ENCODE measurements at regions not wholly inside any gene's neighbourhood (a gene's known extent, or its start where the extent isn't known, plus 50 kb on each side); places are given as distances from the start of the nearest gene placed in this dataset.

- Histone ChIP-seq H4K20me1 (replicated peaks; ENCODE audit: insufficient read depth) (no peaks in the 10 kb centered on the region), H3K4me3 (no peak overlapping the region), H3K27me3 (ENCODE audit: insufficient read depth) (no peaks in the 10 kb centered on the region), H3F3A (replicated peaks; ENCODE audit: low read depth) (no peaks in the 10 kb centered on the region), H3K4me1 (ENCODE audit: insufficient read depth) (peaks cover 5% of the 10 kb centered on the region), H3K4me2 (no peak overlapping the region), H3K79me2 (replicated peaks; ENCODE audit: insufficient read depth) (no peaks in the 10 kb centered on the region), H3K36me3 (ENCODE audit: insufficient read depth) (no peaks in the 10 kb centered on the region), H2AFZ (no peak overlapping the region), H3K9me2 (ENCODE audit: insufficient read depth) (no peaks in the 10 kb centered on the region; the same call in 1 of the 2 replicates), H3K27ac (ENCODE audit: low read depth) (no peak overlapping the region)
- Mint-ChIP-seq H3K27me3 (ENCODE audit: insufficient read depth, low read depth, poor library complexity) (no peaks in the 10 kb centered on the region), H3K4me3 (no peak overlapping the region), H3K36me3 (ENCODE audit: low read depth) (no peaks in the 10 kb centered on the region), H3K9me3 (no peaks in the 10 kb centered on the region), H3K27ac (no peak overlapping the region), H3K4me1 (peaks cover 3% of the 10 kb centered on the region; the same call in 2 of the 3 replicates)
- no peak for TF ChIP-seq REST (IDR thresholded peaks at IDR 0.05; ENCODE audit: unreplicated experiment)
- TF ChIP-seq CREB1 (CRISPR knock-in tag; IDR thresholded peaks at IDR 0.05; ENCODE audit: low read depth), result no peak
- TF ChIP-seq EZH2phosphoT487 (IDR thresholded peaks at IDR 0.05; ENCODE audit: unreplicated experiment), result no peak
- no peak for TF ChIP-seq CTCF (conservative IDR thresholded peaks at IDR 0.05; ENCODE audit: low read depth in 2 of 2)
- TF ChIP-seq NANOG (IDR thresholded peaks at IDR 0.05; ENCODE audit: borderline replicate concordance), result no peak
- TF ChIP-seq ZNF114 (CRISPR knock-in tag; IDR thresholded peaks at IDR 0.05), result no peak
- TF ChIP-seq ZNF331 (CRISPR knock-in tag; IDR thresholded peaks at IDR 0.05; ENCODE audit: low read depth), result no peak
- TF ChIP-seq EZH2 (IDR thresholded peaks at IDR 0.05; ENCODE audit: low read depth, unreplicated experiment), result no peak
- no peak for TF ChIP-seq POLR2AphosphoS5 (IDR thresholded peaks at IDR 0.05; ENCODE audit: low read depth)
- TF ChIP-seq ETS1 (IDR thresholded peaks at IDR 0.05), result no peak
- no peak for TF ChIP-seq STAT1 (IDR thresholded peaks at IDR 0.05; ENCODE audit: unreplicated experiment)
- no peak for TF ChIP-seq JUNB (IDR thresholded peaks at IDR 0.05; ENCODE audit: unreplicated experiment)
- no peak for TF ChIP-seq ZNF462 (CRISPR knock-in tag; IDR thresholded peaks at IDR 0.05)
- DNase-seq (ENCODE audit: low spot score), result no peak
- ATAC-seq, result no peak
Measured at GRCh38 chr2:12882393-12882792, 165.7 kb downstream of the TRIB2 start.
